Erythroblast (primary cell): ENCODE measurements at regions not wholly inside any gene's neighbourhood (a gene's known extent, or its start where the extent isn't known, plus 50 kb on each side); places are given as distances from the start of the nearest gene placed in this dataset.
"Not testable (repeated sequence)": the region's sequence is repeated elsewhere in the genome, so short reads cannot be mapped to it uniquely, and the experiment has no call there.

Experiments
- DNase-seq, 2 experiments: peaks; one replicate each; lab custom pipeline; 2025; lab: John Stamatoyannopoulos, UW
- GATA1 ChIP-seq: IDR thresholded peaks from 2 replicates; pipeline ENCODE4 v1.6.1; 2011; ENCODE audit warnings: low read depth, mild to moderate bottlenecking, control low read depth, low read length, moderate library complexity
- POLR2A ChIP-seq: IDR thresholded peaks from 2 replicates; pipeline ENCODE4 v1.6.1; 2011; ENCODE audit warnings: mild to moderate bottlenecking, low read length

DNA sequence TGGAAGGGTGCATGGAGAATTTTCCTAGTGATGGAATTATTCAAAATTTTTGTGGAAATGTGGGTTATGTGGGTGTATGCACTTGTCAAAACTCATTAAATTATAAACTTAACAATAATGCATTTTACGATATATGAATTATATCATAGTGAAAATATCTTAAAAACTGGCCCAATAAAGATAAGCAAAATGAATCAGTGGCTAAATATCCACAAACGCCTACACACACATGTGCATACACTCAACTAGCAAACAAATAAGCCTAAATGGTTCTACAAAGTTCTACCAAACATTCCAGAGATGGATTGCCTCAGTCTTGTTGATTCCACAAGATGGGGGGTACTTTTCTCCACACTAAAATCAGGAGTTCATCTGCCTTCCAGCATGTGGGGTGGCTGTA is 349.5 kb downstream of the TSHZ3 start:
- TF ChIP-seq POLR2A, result no peak
- TF ChIP-seq GATA1, result no peak
- no peak for DNase-seq

DNA sequence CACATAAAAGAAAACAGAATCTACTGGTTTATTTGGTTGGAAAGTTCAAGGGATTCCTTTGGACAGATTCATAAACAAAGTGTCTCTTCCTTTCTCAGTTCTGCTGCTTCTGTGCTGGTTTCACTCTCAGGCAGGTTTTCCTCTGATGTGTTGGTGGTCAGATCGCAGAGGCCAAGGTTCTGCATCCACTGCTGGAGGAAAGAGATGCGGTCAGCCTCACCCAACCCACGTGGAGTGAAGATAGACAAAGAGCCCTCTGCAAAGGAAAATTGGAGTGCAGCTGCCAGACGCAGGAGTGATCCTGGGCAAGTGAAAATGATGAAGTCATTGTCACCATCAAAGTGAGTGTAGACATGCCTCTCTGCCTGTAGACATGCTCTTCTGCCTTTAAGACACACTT is 352.0 kb downstream of the TSHZ3 start:
- no peak for DNase-seq
- TF ChIP-seq POLR2A, result no peak
- TF ChIP-seq GATA1, result no peak

GRCh38 chr19:30978639-30979038 is 370.6 kb downstream of the TSHZ3 start:
- TF ChIP-seq GATA1, result no peak
- TF ChIP-seq POLR2A, result no peak
- DNase-seq, result no peak

GRCh38 chr19:30969591-30969990 is 379.6 kb downstream of the TSHZ3 start:
- DNase-seq, result no peak
- TF ChIP-seq GATA1 (no peak), POLR2A (no peak)

DNA sequence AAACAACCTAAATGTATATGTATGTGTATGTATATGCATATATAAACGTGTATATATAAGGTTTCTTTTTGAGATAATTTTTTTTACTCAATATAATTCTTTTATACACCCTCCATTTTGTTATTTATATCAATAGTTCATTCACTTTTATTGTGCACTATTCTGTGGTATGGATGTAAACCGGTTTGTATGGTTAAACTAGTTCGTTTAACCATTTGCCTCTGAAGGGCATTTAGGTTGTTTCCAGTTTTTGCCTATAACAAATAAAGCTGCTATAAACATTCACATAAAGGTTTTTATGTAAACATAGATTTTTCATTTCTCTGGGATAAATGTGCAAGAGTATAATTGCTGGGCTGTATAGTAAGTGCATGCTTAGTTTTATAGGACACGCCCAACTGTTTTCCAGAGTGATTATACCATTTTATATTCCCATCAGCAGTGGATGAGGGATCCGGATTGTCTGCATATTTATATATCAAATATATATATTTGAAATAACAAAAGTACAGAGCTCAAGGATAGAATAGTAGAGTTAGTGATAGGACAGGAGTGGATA is 380.3 kb downstream of the TSHZ3 start:
- no peak for TF ChIP-seq POLR2A
- TF ChIP-seq GATA1, result no peak
- no peak for DNase-seq

- no peak for DNase-seq
- no peak for TF ChIP-seq POLR2A
- no peak for TF ChIP-seq GATA1
These were observed 381.0 kb downstream of the TSHZ3 start for GRCh38 chr19:30968210-30968609.

DNA sequence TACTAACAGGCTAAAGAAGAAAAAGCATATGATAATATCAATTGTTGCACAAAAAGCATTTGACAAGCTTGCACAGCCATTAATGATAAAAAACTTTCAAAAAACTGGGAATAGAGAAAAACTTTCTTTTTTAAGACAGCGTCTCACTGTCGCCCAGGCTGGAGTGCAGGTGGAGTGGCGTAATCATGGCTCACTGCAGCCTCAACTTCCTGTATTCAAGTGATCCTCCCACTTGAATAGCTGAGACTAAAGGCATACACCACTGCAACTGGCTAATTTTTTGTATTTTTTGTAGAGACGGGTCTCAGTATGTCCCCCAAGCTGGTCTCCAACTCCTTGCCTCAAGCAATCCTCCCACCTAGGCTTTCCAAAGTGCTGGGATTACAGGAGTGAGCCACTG is 382.8 kb downstream of the TSHZ3 start:
- TF ChIP-seq POLR2A (no peak), GATA1 (no peak)
- no peak for DNase-seq

DNA sequence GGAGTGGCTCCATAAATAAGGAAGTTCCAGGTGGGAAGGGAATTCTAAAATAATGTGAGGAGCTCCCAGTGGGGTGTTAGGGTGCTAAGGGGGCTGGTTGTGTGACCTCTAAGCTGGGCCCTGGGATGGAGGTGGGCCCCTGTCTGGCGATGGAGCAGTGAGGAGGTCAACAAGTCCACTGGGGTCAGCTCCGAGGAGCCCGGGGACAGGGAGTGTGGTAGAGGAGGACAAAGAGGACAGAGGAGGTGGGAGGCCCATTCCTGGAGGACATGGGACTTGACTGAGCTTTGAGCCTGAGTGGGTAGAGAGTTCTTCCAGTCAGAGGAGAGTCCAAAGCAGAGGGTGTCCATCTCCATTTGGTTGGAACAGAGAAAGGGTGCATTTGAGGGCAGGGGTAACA is 390.2 kb downstream of the TSHZ3 start:
- TF ChIP-seq GATA1, result no peak
- no peak for TF ChIP-seq POLR2A
- no peak for DNase-seq

DNA sequence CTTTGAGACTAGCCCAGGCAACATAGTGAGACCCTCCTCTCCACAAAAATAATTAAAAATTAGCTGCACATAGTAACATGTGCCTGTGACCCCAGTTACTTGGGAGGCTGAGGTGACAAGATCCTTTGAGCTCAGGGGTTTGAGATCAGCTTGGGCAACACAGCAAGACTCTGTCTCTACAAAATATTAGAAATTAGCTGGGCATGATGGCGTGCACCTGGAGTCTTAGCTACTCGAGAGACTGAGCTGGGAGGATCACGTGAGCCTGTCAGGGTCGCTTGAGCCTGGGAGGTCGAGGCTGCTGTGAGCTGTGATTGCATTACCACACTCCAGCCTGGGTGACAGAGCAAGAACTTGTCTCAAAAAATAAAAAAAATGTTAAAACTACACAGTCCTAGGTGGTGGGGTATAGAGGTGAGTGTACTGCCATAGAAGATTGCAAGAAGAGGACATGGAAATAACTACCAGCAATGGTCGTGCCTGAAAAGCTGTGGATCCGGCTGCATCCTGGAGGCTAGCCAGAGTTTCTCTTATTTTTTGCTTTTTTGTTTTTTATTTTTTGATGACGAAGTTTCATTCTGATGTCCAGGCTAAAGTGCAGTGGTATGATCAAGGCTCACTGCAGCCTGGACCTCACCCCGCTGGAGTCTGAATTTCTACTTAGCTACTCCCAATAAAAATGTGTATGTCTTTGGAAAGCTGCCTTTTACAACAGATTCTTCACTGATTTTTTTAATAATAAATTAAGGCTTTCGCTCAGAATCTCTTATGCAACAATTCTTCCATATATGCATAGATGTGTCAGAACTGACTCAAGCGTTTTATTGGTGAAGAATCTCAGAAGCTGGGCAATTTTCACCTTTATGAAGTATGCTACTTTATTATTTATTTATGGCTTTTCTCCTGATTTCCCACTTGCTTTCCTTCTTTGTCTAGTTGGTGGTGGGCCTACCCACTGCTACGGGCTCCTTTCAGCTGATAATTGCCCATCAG is 393.8 kb downstream of the TSHZ3 start:
- TF ChIP-seq POLR2A (no peak), GATA1 (no peak)
- no peak for DNase-seq

DNA sequence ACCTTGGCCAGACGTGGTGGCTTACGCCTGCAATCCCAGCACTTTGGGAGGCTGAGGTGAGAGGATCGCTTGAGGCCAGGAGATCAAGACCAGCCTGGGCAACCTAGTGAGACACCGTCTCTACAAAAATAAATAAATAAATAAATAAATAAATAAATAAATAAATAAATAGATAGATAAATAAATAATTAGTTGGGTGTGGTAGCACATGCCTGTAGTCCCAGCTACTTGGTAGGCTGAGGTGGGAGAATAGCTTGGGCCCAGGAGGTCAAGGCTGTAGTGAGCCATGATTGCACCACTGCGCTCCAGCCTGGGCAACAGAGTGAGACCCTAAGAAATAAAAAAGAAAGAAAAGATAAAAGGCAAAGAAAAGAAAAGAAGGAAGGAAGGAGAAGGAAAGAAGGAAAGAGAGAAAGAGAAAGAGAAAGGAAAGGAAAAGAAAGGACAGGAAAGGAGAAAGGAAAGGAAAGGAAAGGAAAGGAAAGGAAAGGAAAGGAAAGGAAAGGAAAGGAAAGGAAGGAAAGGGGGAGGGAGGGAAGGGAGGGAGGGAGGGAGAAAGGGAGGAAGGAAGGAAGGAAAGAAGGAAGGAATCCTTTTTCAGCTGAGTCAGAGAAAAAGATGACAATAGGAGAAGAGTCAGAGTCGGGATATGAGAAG is 404.8 kb downstream of the TSHZ3 start:
- not testable (repeated sequence) for DNase-seq

- DNase-seq, result no peak
- TF ChIP-seq GATA1 (no peak), POLR2A (no peak)
These were observed 406.0 kb downstream of the TSHZ3 start for GRCh38 chr19:30943101-30943843.

- DNase-seq, result no peak
- no peak for TF ChIP-seq POLR2A
These were observed 406.6 kb downstream of the TSHZ3 start for GRCh38 chr19:30942636-30943035.

DNA sequence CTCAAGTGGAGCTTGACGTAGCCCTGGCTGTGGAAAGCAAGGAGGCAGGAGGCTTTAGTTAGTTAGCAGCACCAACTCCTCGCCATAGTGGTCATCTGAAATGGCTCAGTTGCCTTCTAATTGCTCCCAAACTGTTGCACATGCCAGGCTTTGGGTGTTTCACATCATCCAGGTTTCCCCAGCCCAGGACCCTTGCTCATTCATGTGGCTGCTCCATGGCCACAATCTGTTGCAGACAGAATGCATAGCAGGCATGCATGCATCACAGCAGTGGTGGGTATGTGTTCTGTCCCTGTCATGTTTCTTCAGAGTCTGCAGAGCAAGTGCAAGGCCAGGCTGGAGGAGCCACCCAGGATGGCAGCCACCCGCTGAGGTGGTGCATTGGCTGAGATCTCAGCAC is 407.6 kb downstream of the TSHZ3 start:
- TF ChIP-seq GATA1 (no peak), POLR2A (no peak)
- no peak for DNase-seq

DNA sequence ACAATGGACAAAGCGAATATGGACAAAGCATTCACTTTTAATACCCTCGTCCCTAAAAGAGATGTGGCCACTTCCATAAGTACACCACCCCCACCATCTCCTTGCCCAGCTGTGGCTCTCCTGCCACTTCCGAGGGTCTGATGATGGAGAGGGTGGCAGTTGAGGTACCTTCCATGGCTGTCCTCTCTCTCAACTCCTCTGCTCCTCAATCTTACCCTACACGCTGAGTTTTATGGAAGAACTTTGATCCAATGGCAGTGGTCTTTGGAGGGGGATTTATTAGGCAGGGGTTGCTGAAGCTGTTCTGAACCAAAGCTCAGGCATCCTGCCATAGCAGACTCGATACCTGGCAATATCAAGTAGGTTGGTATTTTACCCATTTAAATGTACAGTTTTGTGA is 413.0 kb downstream of the TSHZ3 start:
- TF ChIP-seq GATA1, result no peak
- no peak for TF ChIP-seq POLR2A
- no peak for DNase-seq
